ENCODE measurements at regions not wholly inside any gene's neighbourhood (a gene's known extent, or its start where the extent isn't known, plus 50 kb on each side); places are given as distances from the start of the nearest gene placed in this dataset.
"Not testable (repeated sequence)": the region's sequence is repeated elsewhere in the genome, so short reads cannot be mapped to it uniquely, and the experiment has no call there.

DNA sequence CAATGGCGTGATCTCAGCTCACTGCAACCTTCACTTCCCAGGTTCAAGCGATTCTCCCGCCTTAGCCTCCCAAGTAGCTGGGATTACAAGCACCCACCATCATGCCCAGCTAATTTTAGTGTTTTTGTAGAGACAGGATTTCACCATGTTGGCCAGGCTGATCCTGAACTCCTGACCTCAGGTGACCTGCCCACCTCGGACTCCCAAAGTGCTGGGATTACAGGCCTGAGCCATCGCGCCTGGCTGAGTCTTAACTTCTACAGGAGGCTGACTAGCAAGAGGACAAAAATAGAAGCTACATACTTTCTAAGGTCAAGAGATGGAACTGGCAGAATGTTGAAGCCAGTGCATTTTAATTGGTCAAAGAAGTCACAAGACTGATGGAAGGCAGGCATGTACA lies 2296.2 kb upstream of the RAG2 start:
- DNase-seq (ENCODE audit: low read depth, low spot score) = not testable (repeated sequence)

DNA sequence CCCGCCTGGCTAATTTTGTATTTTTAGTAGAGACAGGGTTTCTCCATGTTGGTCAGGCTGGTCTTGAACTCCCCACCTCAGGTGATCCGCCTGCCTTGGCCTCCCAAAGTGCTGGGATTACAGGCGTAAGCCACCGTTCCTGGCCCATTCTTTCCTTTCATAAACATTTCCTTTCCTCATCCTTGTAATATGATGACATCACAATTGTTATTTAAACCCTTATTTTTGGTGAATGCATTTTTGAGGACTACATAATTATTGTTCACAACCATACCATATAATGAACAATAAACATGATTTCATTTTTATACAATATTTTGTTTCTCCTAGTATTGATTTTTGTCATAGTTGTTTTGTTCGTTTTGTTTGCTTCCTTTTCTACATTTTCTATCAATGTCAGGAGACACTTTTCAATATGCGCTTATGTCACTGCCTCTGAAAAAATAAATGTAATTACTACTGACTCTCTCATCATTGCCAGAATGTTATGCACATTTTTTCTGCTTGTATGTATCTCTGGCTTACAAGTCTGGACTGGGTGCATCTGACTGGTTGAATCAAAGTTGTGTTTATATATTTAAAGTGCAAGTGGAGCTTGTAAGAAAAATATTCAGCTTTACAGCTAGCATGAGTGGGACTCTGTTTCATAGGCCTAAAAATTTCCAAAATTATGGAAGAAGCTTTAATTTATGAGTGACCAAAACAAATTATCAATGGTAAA lies 2286.3 kb upstream of the RAG2 start:
- no peak for DNase-seq (ENCODE audit: low read depth, low spot score)

DNA sequence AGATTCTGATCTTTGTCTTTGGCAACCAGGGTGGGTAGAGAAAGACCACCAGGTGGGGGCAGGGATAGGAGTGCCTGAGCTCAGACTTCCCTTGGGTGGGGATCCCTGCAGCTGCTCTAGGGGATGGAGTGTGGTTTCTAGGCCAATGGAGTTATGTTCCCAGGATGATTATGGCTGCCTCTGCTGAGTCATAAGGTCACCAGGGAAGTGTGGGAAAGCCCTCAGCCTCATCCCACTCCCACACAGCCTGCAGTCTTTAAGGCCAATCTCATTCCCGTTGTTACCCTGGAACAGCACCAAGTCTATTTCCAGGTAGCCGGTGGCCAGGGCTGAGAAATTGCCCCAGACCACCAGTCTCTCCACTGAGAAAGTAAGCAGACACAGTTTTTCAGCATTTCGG lies 2269.3 kb upstream of the RAG2 start:
- DNase-seq (ENCODE audit: low read depth, low spot score) = no peak

DNA sequence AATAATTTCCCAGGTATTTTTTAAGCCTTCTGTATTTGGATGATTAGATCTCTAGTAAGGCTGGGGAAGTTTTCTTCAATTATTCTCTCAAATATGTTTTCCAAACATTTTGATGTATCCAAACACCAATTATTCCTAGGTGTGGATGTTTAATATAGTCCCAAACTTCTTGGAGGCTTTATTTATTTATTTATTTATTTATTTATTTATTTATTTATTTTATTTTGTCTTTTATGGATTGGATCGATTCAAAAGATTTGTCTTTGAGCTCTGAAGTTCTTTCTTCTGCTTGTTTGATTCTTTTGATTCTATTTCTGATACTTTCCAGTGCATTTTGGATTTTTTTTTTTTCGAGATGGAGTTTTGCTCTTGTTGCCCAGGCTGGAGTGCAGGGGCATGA lies 2267.9 kb upstream of the RAG2 start:
- DNase-seq (ENCODE audit: low read depth, low spot score) = no peak

DNA sequence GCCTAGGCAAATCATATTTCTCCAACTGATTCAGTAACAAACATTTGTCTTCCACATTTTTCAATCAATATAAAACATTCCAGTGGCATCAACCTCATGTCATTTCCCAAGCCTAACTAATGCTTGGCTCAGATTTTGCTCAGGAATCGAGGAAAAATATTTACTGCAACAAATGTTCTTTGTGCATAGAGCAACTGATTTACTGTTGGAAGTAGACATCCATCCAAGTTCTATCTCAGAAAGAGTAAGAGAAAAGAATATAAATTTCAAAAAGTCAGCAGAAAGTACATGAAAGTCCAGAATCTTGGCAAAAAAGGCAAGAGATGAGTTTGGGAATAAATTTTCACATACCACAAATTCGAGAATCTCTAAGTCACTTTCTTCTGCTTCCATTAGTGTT lies 2245.0 kb upstream of the RAG2 start:
- no peak for DNase-seq (ENCODE audit: low read depth, low spot score)

DNA sequence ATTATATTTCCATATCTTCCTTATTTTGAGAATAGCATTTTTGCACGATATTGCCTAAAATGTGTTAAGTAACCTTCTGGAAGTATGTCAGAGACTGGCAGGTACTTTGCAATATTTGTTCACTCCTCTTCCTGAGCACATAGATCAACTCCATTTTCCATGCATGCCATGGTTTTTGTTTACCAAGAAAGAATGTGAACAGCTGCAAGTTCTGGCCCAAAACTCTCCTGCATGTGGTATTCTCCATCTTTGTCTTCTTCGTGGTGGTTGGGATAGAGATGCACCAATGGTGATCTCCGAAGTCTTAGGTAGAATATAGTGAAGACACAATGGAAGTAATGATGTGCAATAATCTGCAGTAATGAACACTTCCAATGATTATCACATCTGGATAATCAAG lies 2241.0 kb upstream of the RAG2 start:
- no peak for DNase-seq (ENCODE audit: low read depth, low spot score)

DNA sequence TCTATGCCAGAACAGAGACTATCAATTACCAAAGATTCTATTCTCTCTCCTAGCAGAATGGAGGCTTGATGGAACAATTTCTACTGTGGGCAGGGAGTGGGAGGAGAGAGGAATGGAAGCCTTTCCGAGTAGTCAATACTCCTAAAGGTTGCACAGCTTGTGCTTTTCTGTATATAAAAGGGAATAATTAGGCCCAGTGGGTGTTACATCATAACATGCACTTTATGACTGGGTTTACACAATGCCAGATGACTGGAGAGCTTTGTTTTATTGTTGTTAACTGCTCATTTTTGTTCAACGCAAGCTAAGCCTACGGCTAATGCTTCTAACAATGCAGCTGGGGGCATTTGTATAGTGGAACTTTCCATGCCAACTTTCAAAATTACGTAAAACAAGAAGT lies 2237.9 kb upstream of the RAG2 start:
- DNase-seq (ENCODE audit: low read depth, low spot score) = no peak

DNA sequence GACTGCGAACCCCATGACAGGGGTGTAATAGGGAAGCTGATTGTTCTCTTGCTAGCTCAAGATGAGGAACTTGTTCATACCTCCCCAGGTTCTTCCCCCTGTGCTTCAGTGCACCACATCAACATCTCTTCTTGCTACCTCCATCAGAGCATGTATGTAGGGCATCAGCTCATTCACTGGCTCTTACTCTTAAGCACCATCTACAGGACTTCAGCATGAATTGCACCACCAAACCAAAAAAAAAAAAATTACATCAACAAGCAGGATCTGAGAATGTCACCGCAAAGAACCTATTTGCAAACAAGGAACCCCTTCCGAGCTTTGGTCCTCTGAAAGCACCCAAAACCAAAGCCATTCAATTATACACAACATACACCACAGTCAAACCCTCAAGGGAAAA lies 2226.5 kb upstream of the RAG2 start:
- DNase-seq (ENCODE audit: low read depth, low spot score) = no peak

DNA sequence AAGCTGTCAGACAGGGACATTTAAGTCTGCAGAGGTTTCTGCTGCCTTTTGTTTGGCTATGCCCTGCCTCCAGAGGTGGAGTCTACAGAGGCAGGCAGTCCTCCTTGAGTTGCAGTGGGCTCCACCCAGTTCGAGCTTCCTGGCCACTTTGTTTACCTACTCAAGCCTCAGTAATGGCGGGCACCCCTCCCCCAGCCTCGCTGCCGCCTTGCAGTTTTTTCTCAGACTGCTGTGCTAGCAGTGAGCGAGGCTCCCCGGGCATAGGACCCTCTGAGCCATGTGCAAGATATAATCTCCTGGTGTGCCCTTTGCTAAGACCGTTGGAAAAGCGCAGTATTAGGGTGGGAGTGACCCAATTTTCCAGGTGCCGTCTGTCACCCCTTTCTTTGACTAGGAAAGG lies 2223.8 kb upstream of the RAG2 start:
- DNase-seq (ENCODE audit: low read depth, low spot score) = not testable (repeated sequence)

DNA sequence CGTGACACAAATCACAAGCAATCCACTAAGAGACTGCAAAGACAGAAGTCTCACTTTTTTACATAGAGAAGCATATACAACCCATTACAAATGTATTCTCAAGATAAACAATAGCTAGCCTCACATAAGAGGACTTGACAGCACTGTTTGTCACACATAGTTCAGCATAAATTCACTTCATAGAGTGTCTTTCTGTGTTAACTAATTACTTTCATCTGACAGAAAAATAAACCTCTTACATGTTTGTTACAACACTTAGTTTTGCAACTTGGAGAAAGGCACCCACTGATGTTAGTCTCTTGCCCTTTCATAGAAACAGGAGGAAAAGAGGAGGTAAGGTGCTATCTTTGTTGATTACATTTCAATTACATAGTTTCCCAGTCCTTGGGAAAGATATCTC lies 2221.9 kb upstream of the RAG2 start:
- no peak for DNase-seq (ENCODE audit: low read depth, low spot score)

DNA sequence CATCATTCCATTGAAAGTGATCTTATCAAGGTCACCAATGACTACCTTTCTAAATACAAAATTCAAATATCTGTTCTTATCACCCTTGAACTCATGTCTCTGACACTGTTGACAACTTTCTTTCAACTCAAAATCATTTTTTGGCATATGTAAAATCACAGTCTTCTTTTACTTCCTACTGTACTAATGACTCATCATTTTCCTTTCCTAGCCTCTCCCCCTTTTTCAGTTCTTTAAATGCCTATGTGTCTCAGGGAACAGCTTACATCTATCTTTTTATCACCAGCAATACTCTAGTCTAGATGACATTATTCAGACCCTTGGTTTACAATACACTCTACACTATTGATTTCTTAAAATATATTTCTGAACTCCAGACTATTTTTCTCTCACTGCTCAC lies 2220.7 kb upstream of the RAG2 start:
- DNase-seq (ENCODE audit: low read depth, low spot score) = no peak

DNA sequence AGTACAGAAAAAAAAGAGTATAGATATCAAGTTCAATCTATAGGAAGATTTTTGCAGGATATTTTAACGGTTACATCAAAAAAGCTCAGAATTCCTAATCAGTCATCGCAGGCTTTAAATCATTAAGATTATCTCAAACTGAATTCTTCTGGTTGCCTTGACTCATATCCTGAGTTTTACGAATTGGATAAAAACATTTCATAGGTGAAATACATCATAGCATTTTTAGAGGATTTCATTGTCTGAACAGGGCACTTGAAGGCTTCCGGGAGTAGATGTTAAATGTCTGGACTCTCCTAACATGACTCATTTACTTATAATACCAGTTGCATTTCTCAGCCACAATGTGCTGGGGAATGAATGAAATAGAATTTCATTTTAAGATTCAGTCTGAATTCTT lies 2216.6 kb upstream of the RAG2 start:
- no peak for DNase-seq (ENCODE audit: low read depth, low spot score)

DNA sequence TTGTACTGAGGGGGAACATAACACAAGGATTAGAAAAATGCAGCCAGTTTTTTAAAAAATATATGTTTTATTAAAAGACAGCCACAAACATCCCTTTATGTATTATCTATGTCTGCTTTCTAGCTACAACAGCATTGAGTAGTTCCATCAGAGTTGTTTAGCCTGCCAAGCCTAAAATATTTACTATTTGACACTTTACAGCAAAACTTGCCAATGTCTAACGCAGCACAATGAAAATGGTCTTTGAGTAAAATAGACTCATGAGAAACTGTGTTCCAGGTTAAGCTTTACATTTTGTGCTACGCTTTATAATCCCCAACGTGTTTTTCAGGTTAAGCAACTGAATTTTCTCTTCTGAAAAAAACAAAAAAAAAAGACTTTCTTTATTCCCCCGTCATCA lies 2211.5 kb upstream of the RAG2 start:
- no peak for DNase-seq (ENCODE audit: low read depth, low spot score)

DNA sequence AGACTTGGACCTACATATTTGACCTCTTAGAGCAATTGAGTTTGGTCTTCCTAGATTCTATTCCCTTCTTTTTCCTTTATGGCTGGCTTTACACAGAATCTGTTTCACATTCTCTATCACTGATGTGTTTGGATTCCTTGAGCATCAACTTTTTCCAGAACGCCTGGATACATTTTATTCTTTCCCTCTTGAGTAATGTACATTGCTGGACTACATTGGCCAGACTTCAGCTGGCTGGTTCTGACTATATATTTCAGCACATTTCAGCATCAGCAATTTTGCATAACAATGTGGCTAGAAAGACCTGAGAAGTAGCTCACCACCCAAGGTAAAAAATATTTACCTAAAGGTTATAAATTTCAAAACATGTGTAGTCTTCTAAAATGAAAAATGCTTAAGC lies 2198.2 kb upstream of the RAG2 start:
- DNase-seq (ENCODE audit: low read depth, low spot score) = no peak

DNA sequence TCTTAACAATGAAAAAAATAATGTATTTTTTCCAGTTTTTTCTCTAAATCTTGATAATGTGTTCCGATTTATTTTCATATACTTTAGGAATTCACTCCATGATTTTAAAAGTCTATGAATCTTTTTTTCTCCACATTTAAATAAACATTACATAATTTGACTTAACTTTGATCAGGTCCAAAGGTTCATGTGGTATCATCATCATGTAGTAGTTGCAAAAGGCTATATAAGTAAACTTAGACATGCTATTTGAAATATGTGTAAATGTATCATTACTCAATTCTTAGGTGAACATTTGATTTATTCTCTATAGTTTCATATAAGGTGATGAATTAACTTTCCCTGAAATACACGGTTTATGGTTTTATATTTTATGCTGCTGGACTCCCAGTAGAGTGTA lies 2197.0 kb upstream of the RAG2 start:
- no peak for DNase-seq (ENCODE audit: low read depth, low spot score)

DNA sequence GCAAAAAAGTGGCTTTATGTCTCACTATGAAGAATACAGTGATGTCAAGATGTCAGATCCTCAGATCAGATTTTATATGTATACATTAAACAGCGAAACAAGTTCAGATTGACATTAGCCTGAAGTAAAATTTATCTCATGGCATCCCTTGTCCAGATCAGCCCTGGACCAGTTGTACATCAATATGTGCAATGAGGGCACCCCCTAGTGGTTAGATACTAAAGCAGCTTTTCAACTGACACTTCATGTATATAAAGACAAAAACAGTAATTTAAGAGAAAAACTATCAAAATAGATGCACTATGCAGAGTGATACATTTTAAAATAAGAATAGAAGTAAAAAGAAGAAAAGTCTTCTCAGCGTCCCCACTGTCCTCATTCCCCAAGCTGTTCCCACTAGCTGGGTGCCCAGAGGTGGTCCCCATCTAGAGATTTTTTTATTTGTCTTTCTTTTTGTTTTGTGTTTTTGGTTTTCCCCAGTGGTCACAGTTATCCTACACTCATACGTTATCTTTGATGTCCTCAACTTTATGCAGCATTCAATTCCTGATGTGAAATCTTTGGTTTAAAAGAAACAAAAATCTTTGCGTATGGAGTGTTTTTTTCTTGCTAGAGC lies 2193.4 kb upstream of the RAG2 start:
- DNase-seq (ENCODE audit: low read depth, low spot score) = peak; percentile 15

DNA sequence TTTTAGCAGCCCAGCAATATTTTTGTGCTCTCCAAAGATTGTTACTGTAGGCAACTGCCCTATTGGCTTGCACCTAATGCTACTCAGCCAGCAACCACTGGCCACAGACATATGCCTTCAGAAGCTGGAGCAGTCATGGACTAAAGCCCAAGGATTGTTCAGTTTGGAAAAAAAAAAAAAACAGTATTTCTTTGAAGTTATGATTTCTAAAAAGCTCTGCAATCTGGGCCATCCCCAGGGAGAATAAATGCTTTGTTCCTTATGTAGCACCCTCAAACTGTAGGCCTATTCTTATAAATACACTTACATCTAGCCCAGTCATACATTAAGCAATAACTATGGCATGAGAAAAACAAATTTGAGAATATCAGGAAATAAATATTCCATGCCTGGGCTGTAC lies 2190.5 kb upstream of the RAG2 start:
- DNase-seq (ENCODE audit: low read depth, low spot score) = no peak

DNA sequence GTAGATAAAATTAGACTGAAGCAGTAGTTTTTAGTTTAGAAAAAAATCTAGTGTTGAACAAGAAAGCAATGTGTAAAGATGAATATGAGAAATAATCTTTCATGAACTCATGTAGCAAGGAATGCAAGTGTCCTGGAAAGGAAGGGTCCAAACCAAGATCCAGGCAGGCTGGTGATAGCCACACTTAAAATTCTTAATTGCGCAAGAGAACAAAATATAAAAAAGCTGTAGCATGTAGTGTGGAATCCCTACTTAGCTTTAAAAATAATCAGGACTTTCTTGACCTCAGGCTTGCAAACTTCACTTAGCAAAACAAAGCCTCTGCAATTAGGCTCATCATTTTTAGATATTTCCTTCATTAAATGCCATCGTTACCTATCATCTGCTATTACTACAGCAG lies 2186.1 kb upstream of the RAG2 start:
- DNase-seq (ENCODE audit: low read depth, low spot score) = no peak

DNA sequence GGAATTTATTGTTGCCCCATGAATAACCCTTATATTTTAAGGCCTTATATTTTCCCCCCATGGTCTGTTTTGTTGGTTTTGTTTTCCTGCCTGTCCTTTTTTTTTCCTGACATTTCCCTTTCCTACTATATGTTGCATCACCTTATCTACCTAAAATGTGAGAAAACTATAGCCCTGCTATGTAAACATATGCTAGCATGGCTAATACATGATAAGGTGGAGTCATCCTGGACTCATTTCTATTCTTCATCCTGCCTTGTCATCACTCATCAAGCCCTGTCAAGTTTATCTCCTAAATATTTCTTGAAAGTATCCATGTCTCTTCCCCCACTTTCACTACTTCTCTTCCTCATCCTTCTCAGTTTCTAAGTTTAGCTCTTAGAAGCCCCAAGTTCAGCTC lies 2168.8 kb upstream of the RAG2 start:
- no peak for DNase-seq (ENCODE audit: low read depth, low spot score)

DNA sequence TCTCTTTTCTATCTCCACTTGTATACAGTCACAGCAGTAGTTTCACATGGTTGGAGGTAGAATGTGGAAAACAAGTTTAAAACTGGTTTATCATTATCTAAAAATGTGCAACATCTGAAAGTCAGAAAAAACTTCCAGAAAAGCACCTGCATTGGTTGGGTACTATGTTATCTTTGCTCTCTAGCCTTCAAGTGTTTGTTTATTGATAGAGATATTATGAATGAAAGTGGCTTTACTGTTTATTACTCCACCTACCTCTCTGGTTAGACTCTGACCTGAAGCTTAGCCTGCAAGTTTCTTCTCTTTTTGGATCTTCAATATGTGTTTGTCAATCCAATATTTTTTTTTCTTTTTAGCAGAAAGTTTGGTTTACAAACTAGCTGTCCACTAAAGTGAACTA lies 2161.4 kb upstream of the RAG2 start:
- no peak for DNase-seq (ENCODE audit: low read depth, low spot score)

DNA sequence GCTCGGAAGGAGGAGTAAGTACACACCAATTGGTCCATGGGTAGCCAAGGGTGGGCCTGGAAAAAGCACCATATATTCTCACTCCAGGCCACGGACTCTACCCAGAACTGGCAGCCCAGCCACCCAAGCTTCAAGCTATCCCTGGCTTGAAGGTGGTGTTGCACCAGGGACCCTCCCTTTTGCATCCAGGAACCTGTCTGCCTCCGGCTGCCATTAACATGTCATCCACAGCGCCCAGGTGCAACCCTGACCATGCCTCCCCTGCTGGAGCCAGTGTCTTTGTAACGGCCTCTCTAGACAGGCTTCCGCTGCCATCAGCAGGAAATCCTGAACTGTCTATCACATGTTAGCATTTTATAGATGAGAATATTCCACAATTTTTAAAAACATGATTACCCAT lies 2158.5 kb upstream of the RAG2 start:
- DNase-seq (ENCODE audit: low read depth, low spot score) = no peak

DNA sequence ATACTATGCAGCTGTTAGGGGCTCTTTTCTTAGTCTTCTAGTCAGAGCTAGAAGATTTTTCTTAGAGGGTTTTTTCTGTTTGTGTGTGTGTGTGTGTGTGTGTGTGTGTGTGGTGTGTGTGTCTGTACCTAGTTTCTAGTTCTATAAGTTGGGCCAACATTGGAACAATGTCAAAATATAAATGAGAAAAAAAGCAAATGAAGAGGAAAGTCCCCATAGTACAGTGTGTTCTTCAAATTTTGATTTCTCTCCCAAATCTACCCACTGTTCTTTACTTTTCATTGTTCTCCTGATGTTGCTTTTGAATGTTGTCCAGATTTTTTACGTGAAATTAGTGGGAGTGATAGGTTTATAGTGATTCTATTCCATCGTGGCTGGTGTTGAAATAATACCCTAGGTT lies 2153.4 kb upstream of the RAG2 start:
- DNase-seq (ENCODE audit: low read depth, low spot score) = no peak

DNA sequence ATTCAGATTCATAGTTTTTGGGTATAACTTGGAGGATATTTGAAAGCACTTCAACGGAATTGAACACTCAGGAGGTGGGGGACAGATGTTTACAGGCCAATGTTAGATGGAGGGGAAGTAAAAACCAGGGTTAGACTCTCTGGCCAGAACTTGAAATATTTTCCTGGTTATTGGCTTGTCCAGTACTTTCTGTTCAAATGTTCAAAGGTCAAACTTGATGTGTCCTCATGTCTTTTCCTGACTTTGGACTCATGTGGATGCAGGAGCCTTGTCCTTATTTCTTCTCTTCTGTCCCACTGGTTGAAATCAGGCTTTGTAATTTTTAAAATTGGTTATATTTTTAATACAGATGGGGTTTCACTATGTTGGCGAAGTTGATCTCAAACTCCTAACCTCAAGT lies 2148.5 kb upstream of the RAG2 start:
- not testable (repeated sequence) for DNase-seq (ENCODE audit: low read depth, low spot score)

DNA sequence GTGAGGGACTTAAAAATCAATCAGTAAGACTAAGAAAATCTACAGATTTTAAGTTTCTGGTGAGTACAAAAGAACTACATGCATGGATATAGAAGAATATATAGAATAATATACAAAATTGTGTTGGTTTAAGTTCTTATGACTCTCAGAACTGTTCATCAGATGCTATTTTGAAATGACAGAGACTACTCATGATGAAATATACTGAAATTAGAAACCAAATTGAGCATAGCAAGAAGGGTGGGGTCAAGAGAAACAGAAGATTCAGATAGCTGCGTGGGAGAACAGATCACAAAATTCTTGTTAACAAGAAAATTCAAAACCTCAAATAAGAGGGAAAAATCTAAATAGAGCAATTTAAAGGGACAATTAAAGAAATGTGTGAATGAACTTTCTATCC lies 2125.3 kb upstream of the RAG2 start:
- DNase-seq (ENCODE audit: low read depth, low spot score) = no peak

Measured in iPS DF 19.7 (cell line).